NCI-H524 treated with DMSO at 0.1 percent for 48 hours (cell line): ENCODE measurements at regions not wholly inside any gene's neighbourhood (a gene's known extent, or its start where the extent isn't known, plus 50 kb on each side); places are given as distances from the start of the nearest gene placed in this dataset.
"Not testable (repeated sequence)": the region's sequence is repeated elsewhere in the genome, so short reads cannot be mapped to it uniquely, and the experiment has no call there.

ENCODE experiments used
- DNase-seq: peaks from one replicate; lab custom pipeline; 2025; lab: John Stamatoyannopoulos, UW

- no peak for DNase-seq
These were observed 194.8 kb downstream of the UNC5CL start for GRCh38 chr6:40844246-40844645.

- no peak for DNase-seq
These were observed 197.3 kb downstream of the UNC5CL start for GRCh38 chr6:40841721-40842120.

GRCh38 chr6:40832691-40833090 is 206.3 kb downstream of the UNC5CL start:
- DNase-seq, result no peak

GRCh38 chr6:40831381-40831780 is 207.6 kb downstream of the UNC5CL start:
- DNase-seq, result no peak

- DNase-seq, result no peak
These were observed 213.9 kb downstream of the UNC5CL start for GRCh38 chr6:40825102-40825501.

GRCh38 chr6:40823917-40824891 is 214.8 kb downstream of the UNC5CL start:
- DNase-seq, result not testable (repeated sequence)

- peak; percentile 40 for DNase-seq
These were observed 216.4 kb downstream of the UNC5CL start for GRCh38 chr6:40822619-40823018.

GRCh38 chr6:40819182-40819834 is 219.7 kb downstream of the UNC5CL start:
- no peak for DNase-seq

- DNase-seq, result no peak
These were observed 221.7 kb downstream of the UNC5CL start for GRCh38 chr6:40817369-40817768.

GRCh38 chr6:40816601-40817000 is 222.4 kb downstream of the UNC5CL start:
- DNase-seq, result no peak

- DNase-seq, result no peak
These were observed 223.3 kb downstream of the UNC5CL start for GRCh38 chr6:40815731-40816130.

- DNase-seq, result no peak
These were observed 223.0 kb upstream of the LRFN2 start for GRCh38 chr6:40810171-40810570.

GRCh38 chr6:40809627-40810026 is 222.5 kb upstream of the LRFN2 start:
- DNase-seq, result no peak

GRCh38 chr6:40807484-40807883 is 220.3 kb upstream of the LRFN2 start:
- DNase-seq, result no peak

GRCh38 chr6:40806256-40806864 is 219.2 kb upstream of the LRFN2 start:
- DNase-seq, result no peak

- no peak for DNase-seq
These were observed 218.2 kb upstream of the LRFN2 start for GRCh38 chr6:40805336-40805735.

- DNase-seq, result no peak
These were observed 217.7 kb upstream of the LRFN2 start for GRCh38 chr6:40804905-40805304.

GRCh38 chr6:40803897-40804702 is 216.9 kb upstream of the LRFN2 start:
- no peak for DNase-seq

GRCh38 chr6:40802481-40802880 is 215.3 kb upstream of the LRFN2 start:
- DNase-seq, result no peak

- peak; percentile 66 for DNase-seq
These were observed 212.4 kb upstream of the LRFN2 start for GRCh38 chr6:40799296-40800140.
